Natural killer cell (primary cell): ENCODE measurements at regions not wholly inside any gene's neighbourhood (a gene's known extent, or its start where the extent isn't known, plus 50 kb on each side); places are given as distances from the start of the nearest gene placed in this dataset.

ENCODE experiments used
- ATAC-seq, 3 donors: fragments of 150-1000 bp in 2 of 3; fragments of 200-7000 bp in 1 of 3; cut with Tn5 transposase; 1 replicate in 1 of 3; 2 replicates in 2 of 3; pipeline ENCODE4 v1.10.0; 2021; ENCODE audit warnings: mild to moderate bottlenecking in 2 of 3, moderate library complexity in 2 of 3
- DNase-seq, 2 donors: peaks; one replicate each; pipeline versions ENCODE4 v3.0.0 to v3.0.0-alpha.2; 2013 to 2021; ENCODE audit warnings: mixed read lengths in 1 of 2
- H3K27ac ChIP-seq: one replicate; pipeline ENCODE4 v1.5.1; 2013; ENCODE audit warnings: mild to moderate bottlenecking, low read length
- H3K27me3 ChIP-seq: one replicate; pipeline ENCODE4 v1.6.1; 2013; ENCODE audit warnings: low read length; ENCODE audit not compliant: control insufficient read depth, insufficient read depth
- H3K36me3 ChIP-seq: one replicate; pipeline ENCODE4 v1.6.1; 2013; ENCODE audit warnings: low read length; ENCODE audit not compliant: control insufficient read depth, insufficient read depth
- H3K4me1 ChIP-seq: one replicate; pipeline ENCODE4 v1.6.1; 2013; ENCODE audit warnings: low read length; ENCODE audit not compliant: control insufficient read depth, insufficient read depth
- H3K4me3 ChIP-seq: one replicate; pipeline ENCODE4 v1.5.1; 2013; ENCODE audit warnings: low read length
- H3K9me3 ChIP-seq: one replicate; pipeline ENCODE4 v1.6.1; 2013; ENCODE audit warnings: low read length; ENCODE audit not compliant: control insufficient read depth, insufficient read depth
- H3K27ac Mint-ChIP-seq, 2 donors: one replicate each; pipeline ENCODE4 v1.8.0; 2022; ENCODE audit warnings: mild to moderate bottlenecking in 2 of 2, mixed read lengths in 2 of 2, moderate library complexity in 1 of 2
- H3K27me3 Mint-ChIP-seq, 2 donors: one replicate each; pipeline ENCODE4 v1.8.0; 2022; ENCODE audit warnings: low read depth in 2 of 2, mixed read lengths in 2 of 2
- H3K36me3 Mint-ChIP-seq: one replicate; pipeline ENCODE4 v1.8.0; 2022; ENCODE audit warnings: mixed read lengths
- H3K4me1 Mint-ChIP-seq, 2 donors: one replicate each; pipeline ENCODE4 v1.8.0; 2022; ENCODE audit warnings: mixed read lengths in 2 of 2
- H3K4me3 Mint-ChIP-seq: one replicate; pipeline ENCODE4 v1.8.0; 2022; ENCODE audit warnings: mild to moderate bottlenecking, moderate library complexity, mixed read lengths
- H3K9me3 Mint-ChIP-seq, 2 donors: one replicate each; pipeline ENCODE4 v1.8.0; 2022; ENCODE audit warnings: mixed read lengths in 2 of 2
- whole genome bisulfite sequencing: methylation state at CpG from one replicate; pipeline ENCODE4 v1.1.7; 2013; ENCODE audit warnings: missing lambda C conversion rate; ENCODE audit not compliant: insufficient coverage; 5-methylcytosine and 5-hydroxymethylcytosine counted together
- intact Hi-C: fragments of 100-400 bp; cut with micrococcal nuclease; formaldehyde crosslinking; loops from one replicate; pipeline ENCODE4 v1.14.2; 2022
- TF ChIP-seq, protein P1 (sequence below): fragments of 200-600 bp; IDR thresholded peaks from one replicate; pipeline ENCODE4 v1.8.0; 2022; ENCODE audit warnings: antibody characterized with exemption

DNA sequence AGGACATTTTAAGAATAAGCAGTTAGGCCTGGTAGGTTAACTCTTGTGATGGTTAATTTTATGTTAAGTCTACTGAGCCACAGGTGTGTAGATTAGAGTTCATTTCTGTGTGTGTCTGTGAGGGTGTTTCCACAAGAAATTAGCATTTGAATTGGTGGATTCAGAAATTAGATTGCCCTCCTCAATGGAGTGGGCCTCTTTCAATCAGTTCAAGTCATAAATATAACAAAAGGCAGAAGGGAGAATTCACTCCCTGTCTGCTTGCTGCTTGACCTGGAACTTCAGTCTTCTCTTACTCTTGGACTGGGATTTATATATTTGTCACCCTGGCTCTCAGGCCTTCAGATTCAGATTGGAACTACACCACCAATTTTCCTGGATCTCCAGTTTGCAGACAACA lies 55.3 kb upstream of the POM121L12 start:
- no peaks in the 10 kb centered on the region for H3K36me3 ChIP-seq
- DNase-seq (no peak), ATAC-seq (no peak)
- no peaks in the 10 kb centered on the region for H3K27me3 Mint-ChIP-seq
- H3K4me1 ChIP-seq, result no peaks in the 10 kb centered on the region
- H3K27ac ChIP-seq, result no peak overlapping the region
- TF ChIP-seq, protein P1, sequence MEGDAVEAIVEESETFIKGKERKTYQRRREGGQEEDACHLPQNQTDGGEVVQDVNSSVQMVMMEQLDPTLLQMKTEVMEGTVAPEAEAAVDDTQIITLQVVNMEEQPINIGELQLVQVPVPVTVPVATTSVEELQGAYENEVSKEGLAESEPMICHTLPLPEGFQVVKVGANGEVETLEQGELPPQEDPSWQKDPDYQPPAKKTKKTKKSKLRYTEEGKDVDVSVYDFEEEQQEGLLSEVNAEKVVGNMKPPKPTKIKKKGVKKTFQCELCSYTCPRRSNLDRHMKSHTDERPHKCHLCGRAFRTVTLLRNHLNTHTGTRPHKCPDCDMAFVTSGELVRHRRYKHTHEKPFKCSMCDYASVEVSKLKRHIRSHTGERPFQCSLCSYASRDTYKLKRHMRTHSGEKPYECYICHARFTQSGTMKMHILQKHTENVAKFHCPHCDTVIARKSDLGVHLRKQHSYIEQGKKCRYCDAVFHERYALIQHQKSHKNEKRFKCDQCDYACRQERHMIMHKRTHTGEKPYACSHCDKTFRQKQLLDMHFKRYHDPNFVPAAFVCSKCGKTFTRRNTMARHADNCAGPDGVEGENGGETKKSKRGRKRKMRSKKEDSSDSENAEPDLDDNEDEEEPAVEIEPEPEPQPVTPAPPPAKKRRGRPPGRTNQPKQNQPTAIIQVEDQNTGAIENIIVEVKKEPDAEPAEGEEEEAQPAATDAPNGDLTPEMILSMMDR, result no peak
- H3K9me3 ChIP-seq, result peaks cover 11% of the 10 kb centered on the region
- H3K4me1 Mint-ChIP-seq, result no peaks in the 10 kb centered on the region
- peaks cover 6% of the 10 kb centered on the region for H3K36me3 Mint-ChIP-seq
- no peak overlapping the region for H3K27ac Mint-ChIP-seq
- H3K27me3 ChIP-seq, result no peaks in the 10 kb centered on the region
- no peak overlapping the region for H3K4me3 Mint-ChIP-seq
- no peak overlapping the region for H3K4me3 ChIP-seq
- intact Hi-C loops, result no loop called here
- H3K9me3 Mint-ChIP-seq, result peaks cover 19 to 34% of the 10 kb centered on the region in 2 donors

DNA sequence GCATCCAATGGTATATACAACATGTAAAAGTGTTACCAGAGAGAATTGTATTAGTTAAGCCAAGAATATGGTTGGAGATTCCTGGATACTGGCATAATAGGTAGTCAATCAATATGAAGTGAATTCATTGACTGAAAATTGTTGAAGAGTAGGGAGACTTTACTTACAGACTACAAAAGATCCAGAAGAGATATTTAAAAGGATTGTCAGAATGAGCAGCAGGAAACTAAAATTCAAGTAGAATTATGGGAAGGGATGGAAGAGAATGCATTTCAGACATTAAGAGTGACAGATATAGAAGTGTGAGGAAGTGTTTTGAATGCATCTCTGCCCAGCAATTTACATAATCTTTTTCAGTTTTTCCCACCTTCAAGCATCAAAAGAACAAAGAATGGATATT lies 62.3 kb upstream of the POM121L12 start:
- TF ChIP-seq, protein P1, result no peak
- H3K36me3 Mint-ChIP-seq, result peaks cover 8% of the 10 kb centered on the region
- H3K4me3 ChIP-seq, result no peak overlapping the region
- intact Hi-C loops, result no loop called here
- H3K27ac ChIP-seq, result no peak overlapping the region
- peaks cover 12 to 19% of the 10 kb centered on the region in 2 donors for H3K9me3 Mint-ChIP-seq
- H3K4me1 Mint-ChIP-seq, result no peaks in the 10 kb centered on the region
- no peak for ATAC-seq
- no peaks in the 10 kb centered on the region for H3K27me3 ChIP-seq
- H3K27ac Mint-ChIP-seq, result no peak overlapping the region
- no peaks in the 10 kb centered on the region for H3K4me1 ChIP-seq
- peaks cover 3% of the 10 kb centered on the region for H3K9me3 ChIP-seq
- H3K36me3 ChIP-seq, result no peaks in the 10 kb centered on the region
- no peak overlapping the region for H3K4me3 Mint-ChIP-seq
- no peaks in the 10 kb centered on the region for H3K27me3 Mint-ChIP-seq
- no peak for DNase-seq

DNA sequence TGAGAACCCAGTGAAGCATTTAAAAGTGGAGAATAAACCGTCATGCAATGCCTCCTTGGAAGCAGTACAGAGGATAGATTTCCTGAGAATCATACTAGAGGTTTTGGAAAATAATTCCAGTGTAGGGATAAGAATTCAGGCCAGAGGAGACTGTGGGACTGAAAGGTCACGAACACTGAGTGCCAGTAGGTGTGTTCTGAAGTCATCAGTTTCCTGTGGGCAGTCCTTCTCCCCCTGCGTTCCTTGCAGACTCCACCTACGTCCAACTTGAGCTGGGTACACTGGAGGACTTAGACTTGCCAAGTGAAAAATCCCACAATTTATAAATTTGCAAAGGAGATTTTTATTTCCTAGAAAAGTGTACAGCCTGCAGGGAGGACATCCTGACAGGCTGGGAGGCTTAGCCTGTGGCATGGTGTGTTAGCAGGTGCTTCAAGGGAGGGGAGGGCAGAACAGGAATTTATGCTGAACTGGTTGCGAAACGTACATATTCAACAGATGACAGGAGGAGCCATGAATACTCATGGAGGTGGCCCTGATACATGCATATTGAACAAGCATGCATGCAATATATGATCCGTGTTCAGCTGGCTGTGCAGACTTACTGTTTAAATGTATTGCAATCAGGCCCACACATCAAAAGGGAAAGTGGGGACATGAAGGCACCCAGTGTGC lies 72.9 kb upstream of the POM121L12 start:
- Mint-ChIP-seq H3K4me3 (no peak overlapping the region), H3K27me3 (no peaks in the 10 kb centered on the region), H3K27ac (no peak overlapping the region), H3K4me1 (no peaks in the 10 kb centered on the region), H3K9me3 (peaks cover 18 to 31% of the 10 kb centered on the region in 2 donors), H3K36me3 (peaks cover 11% of the 10 kb centered on the region)
- Histone ChIP-seq H3K9me3 (peaks cover 12% of the 10 kb centered on the region), H3K27me3 (no peaks in the 10 kb centered on the region), H3K4me3 (no peak overlapping the region), H3K4me1 (no peaks in the 10 kb centered on the region), H3K36me3 (no peaks in the 10 kb centered on the region), H3K27ac (no peak overlapping the region)
- intact Hi-C loops, result no loop called here
- ATAC-seq, result no peak
- DNase-seq, result no peak
- TF ChIP-seq, protein P1, result no peak
- 72% methylated on average over 7 of the region's 7 CpGs for WGBS

DNA sequence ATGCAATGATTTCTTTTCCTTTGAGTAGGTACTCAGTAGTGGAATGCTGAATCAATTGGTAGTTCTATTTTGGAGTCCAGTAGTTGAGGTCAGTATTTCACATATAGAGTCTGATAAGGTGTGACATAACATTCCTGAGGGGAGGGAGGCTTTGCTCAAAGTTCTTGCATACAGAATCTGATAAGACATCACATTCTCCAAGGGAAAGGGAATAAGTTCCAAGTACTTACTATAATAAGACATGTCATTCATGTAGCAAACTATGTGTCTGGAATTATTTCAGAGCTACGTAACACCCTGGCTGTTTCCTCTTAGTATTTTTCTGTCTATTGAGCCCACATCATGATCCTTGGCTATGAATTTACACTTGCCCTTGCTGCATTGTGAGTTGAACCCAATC lies 74.3 kb upstream of the POM121L12 start:
- Mint-ChIP-seq H3K27ac (no peak overlapping the region), H3K9me3 (peaks cover 14 to 27% of the 10 kb centered on the region in 2 donors), H3K4me3 (no peak overlapping the region), H3K4me1 (no peaks in the 10 kb centered on the region), H3K27me3 (no peaks in the 10 kb centered on the region), H3K36me3 (no peaks in the 10 kb centered on the region)
- intact Hi-C loops, result no loop called here
- TF ChIP-seq, protein P1, result no peak
- H3K4me3 ChIP-seq, result no peak overlapping the region
- 88% methylated on average over 1 of the region's 1 CpG for WGBS
- no peaks in the 10 kb centered on the region for H3K36me3 ChIP-seq
- ATAC-seq, result no peak
- no peaks in the 10 kb centered on the region for H3K27me3 ChIP-seq
- H3K9me3 ChIP-seq, result peaks cover 16% of the 10 kb centered on the region
- DNase-seq, result no peak
- H3K4me1 ChIP-seq, result no peaks in the 10 kb centered on the region
- no peak overlapping the region for H3K27ac ChIP-seq
